ENCODE measurements at regions not wholly inside any gene's neighbourhood (a gene's known extent, or its start where the extent isn't known, plus 50 kb on each side); places are given as distances from the start of the nearest gene placed in this dataset.

DNA sequence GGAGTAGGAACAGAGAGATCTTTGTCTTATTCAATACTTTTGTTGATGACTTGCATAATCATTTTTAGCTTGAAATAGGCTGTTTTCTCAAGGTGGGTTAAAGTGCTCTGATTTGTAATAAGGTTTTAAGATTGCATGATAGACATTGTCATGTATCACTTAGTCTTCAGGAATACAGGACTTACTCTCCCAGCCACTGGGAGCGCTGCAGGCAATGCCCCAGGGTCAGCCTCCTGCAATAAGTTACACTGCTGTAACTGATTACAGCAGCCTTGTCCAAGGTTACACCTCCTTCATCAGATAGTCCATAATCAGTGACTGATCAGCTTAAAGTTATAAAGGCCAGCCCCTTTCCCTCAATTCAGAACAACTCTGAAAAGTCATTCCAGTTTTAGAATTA is 218.6 kb downstream of the ESM1 start:
- Histone ChIP-seq H3K79me2 (ENCODE audit: insufficient read depth, low read length) (no peaks in the 10 kb centered on the region), H3K4me3 (replicated peaks in 1 of 3; ENCODE audit: low read depth in 2 of 3, low read length in 3 of 3) (no peak overlapping the region), H2AFZ (ENCODE audit: insufficient read depth, low read depth, low read length, poor library complexity, severe bottlenecking) (no peak overlapping the region), H3K36me3 (replicated peaks in 1 of 2; ENCODE audit: control insufficient read depth in 1 of 2, insufficient read depth in 2 of 2, low read length in 2 of 2) (no peaks in the 10 kb centered on the region), H3K27ac (ENCODE audit: low read depth in 1 of 2, low read length in 2 of 2) (no peak overlapping the region), H3K9me3 (replicated peaks in 1 of 2; ENCODE audit: control insufficient read depth in 1 of 2, insufficient read depth in 1 of 2, low read length in 2 of 2) (no peaks in the 10 kb centered on the region), H3K4me2 (replicated peaks; ENCODE audit: extremely low read depth, low read length, poor library complexity, severe bottlenecking) (no peak overlapping the region), H3K27me3 (ENCODE audit: control insufficient read depth in 2 of 2, insufficient read depth in 2 of 2, low read length in 2 of 2) (no peaks in the 10 kb centered on the region), H4K20me1 (ENCODE audit: insufficient read depth, low read length) (no peaks in the 10 kb centered on the region), H3K4me1 (ENCODE audit: control insufficient read depth in 1 of 2, insufficient read depth in 2 of 2, low read length in 2 of 2) (peaks cover 5 to 13% of the 10 kb centered on the region in 2 donors), H3K9ac (ENCODE audit: insufficient read depth, low read length, poor library complexity, severe bottlenecking) (no peak overlapping the region)
- intact Hi-C loops (cut with micrococcal nuclease): no loop called here
- H3K27me3 Mint-ChIP-seq (ENCODE audit: low read depth in 3 of 3): peaks cover 0 to 6% (median 2%) of the 10 kb centered on the region in 3 donors
- WGBS (ENCODE audit: insufficient coverage): 100% methylated on average over 1 of the region's 1 CpG
- peaks cover 0 to 2% (median 0%) of the 10 kb centered on the region in 7 donors for H3K9me3 Mint-ChIP-seq
- no peak overlapping the region for H3K27ac Mint-ChIP-seq
- TF ChIP-seq, protein P1, sequence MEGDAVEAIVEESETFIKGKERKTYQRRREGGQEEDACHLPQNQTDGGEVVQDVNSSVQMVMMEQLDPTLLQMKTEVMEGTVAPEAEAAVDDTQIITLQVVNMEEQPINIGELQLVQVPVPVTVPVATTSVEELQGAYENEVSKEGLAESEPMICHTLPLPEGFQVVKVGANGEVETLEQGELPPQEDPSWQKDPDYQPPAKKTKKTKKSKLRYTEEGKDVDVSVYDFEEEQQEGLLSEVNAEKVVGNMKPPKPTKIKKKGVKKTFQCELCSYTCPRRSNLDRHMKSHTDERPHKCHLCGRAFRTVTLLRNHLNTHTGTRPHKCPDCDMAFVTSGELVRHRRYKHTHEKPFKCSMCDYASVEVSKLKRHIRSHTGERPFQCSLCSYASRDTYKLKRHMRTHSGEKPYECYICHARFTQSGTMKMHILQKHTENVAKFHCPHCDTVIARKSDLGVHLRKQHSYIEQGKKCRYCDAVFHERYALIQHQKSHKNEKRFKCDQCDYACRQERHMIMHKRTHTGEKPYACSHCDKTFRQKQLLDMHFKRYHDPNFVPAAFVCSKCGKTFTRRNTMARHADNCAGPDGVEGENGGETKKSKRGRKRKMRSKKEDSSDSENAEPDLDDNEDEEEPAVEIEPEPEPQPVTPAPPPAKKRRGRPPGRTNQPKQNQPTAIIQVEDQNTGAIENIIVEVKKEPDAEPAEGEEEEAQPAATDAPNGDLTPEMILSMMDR (IDR thresholded peaks at IDR 0.05): no peak
- H3K4me3 Mint-ChIP-seq: no peak overlapping the region
- H3K4me1 Mint-ChIP-seq: peaks cover 18% of the 10 kb centered on the region
- no peak for DNase-seq
- H3K36me3 Mint-ChIP-seq: no peaks in the 10 kb centered on the region

DNA sequence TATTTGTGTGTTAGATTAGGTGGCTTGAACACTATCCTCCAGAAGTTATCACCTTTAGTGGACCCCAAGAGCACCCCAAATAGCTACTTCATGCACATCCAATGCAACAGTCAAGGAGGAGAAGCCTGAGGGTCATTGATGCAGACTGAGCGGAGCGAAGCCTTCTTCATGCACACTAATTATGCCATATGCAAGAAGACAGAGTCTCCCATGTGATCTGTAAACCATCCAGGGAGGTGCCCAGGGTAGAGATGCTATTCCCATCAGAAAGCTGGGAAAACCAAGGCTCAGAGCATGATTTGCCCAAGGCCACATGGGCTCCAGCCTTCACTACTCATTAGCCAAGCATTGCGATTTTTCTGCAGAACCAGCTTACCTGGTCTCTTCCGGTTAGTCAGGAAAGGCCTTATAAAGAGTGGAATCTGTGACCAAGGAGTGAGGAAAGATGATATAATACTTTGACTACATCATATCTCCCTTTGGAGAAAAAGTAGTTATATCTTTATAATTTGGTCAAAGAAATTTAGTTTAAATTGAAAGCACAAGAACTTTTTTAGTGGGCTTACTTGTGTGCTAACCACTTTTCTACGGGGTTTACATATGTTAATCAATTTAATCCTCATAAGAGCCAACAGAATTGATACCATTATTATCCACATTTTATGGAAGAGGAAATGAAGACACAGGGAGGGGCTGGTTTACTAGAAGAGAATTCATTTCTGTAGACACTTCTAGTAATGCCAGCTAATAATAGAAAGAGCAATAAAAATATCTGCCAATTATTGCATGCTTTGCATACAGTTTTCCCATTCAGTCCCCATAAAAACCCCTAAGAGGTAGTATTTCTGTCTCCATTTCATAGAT is 220.0 kb downstream of the ESM1 start:
- H3K4me1 Mint-ChIP-seq: peaks cover 31% of the 10 kb centered on the region
- intact Hi-C loops (cut with micrococcal nuclease): no loop called here

More for the DNA sequence above, 220.0 kb downstream of the ESM1 start:
- no CpG with 5 or more reads among the region's 5 CpGs for WGBS (ENCODE audit: insufficient coverage)
- Histone ChIP-seq H3K9me3 (replicated peaks in 1 of 2; ENCODE audit: control insufficient read depth in 1 of 2, insufficient read depth in 1 of 2, low read length in 2 of 2) (no peaks in the 10 kb centered on the region), H3K27ac (ENCODE audit: low read depth in 1 of 2, low read length in 2 of 2) (no peak overlapping the region), H3K79me2 (ENCODE audit: insufficient read depth, low read length) (no peaks in the 10 kb centered on the region), H2AFZ (ENCODE audit: insufficient read depth, low read depth, low read length, poor library complexity, severe bottlenecking) (no peak overlapping the region), H3K36me3 (replicated peaks in 1 of 2; ENCODE audit: control insufficient read depth in 1 of 2, insufficient read depth in 2 of 2, low read length in 2 of 2) (no peaks in the 10 kb centered on the region), H3K27me3 (ENCODE audit: control insufficient read depth in 2 of 2, insufficient read depth in 2 of 2, low read length in 2 of 2) (no peaks in the 10 kb centered on the region), H4K20me1 (ENCODE audit: insufficient read depth, low read length) (no peaks in the 10 kb centered on the region), H3K9ac (ENCODE audit: insufficient read depth, low read length, poor library complexity, severe bottlenecking) (no peak overlapping the region), H3K4me1 (ENCODE audit: control insufficient read depth in 1 of 2, insufficient read depth in 2 of 2, low read length in 2 of 2) (peaks cover 13 to 26% of the 10 kb centered on the region in 2 donors), H3K4me3 (replicated peaks in 1 of 3; ENCODE audit: low read depth in 2 of 3, low read length in 3 of 3) (no peak overlapping the region), H3K4me2 (replicated peaks; ENCODE audit: extremely low read depth, low read length, poor library complexity, severe bottlenecking) (no peak overlapping the region)
- TF ChIP-seq, protein P1 (IDR thresholded peaks at IDR 0.05): no peak
- H3K4me3 Mint-ChIP-seq: no peak overlapping the region
- no peak for DNase-seq
- peaks cover 0 to 2% (median 0%) of the 10 kb centered on the region in 7 donors for H3K9me3 Mint-ChIP-seq
- no peak overlapping the region for H3K27ac Mint-ChIP-seq
- no peaks in the 10 kb centered on the region for H3K36me3 Mint-ChIP-seq
- H3K27me3 Mint-ChIP-seq (ENCODE audit: low read depth in 3 of 3): peaks cover 0 to 6% (median 0%) of the 10 kb centered on the region in 3 donors
